SU-DHL-6 (cell line): ENCODE measurements at regions not wholly inside any gene's neighbourhood (a gene's known extent, or its start where the extent isn't known, plus 50 kb on each side); places are given as distances from the start of the nearest gene placed in this dataset.

Source experiments
- H2AFZ ChIP-seq: fragments of 200-600 bp; sonication (generic); 2 replicates; pipeline ENCODE4 v1.6.1; 2014; ENCODE audit warnings: low read depth, mild to moderate bottlenecking, moderate library complexity, mixed read lengths, antibody characterized with exemption, low read length; ENCODE audit not compliant: severe bottlenecking
- H3F3A ChIP-seq: fragments of 200-600 bp; shearing (Covaris generic); 2 replicates; pipeline ENCODE4 v1.6.0; 2016; ENCODE audit warnings: antibody characterized with exemption, mild to moderate bottlenecking; ENCODE audit not compliant: insufficient read depth
- H3K27ac ChIP-seq: fragments of 200-600 bp; sonication (generic); 2 replicates; pipeline ENCODE4 v1.5.1; 2016; ENCODE audit warnings: low read depth, mild to moderate bottlenecking, low read length, moderate library complexity, mixed read lengths
- H3K27me3 ChIP-seq: fragments of 200-600 bp; sonication (generic), shearing (Covaris generic); 2 replicates; pipeline ENCODE4 v1.6.0; 2014; ENCODE audit warnings: mild to moderate bottlenecking, low read length
- H3K36me3 ChIP-seq: fragments of 200-600 bp; sonication (generic); 2 replicates; pipeline ENCODE4 v1.6.1; 2014; ENCODE audit warnings: mild to moderate bottlenecking, low read length, mixed read lengths
- H3K4me2 ChIP-seq: fragments of 300-600, 200-600 bp; shearing (Covaris generic), sonication (generic); 2 replicates; pipeline ENCODE4 v1.6.0; 2014; ENCODE audit warnings: low read length, low read depth, mild to moderate bottlenecking; ENCODE audit not compliant: poor library complexity, severe bottlenecking
- H3K4me3 ChIP-seq: fragments of 200-600 bp; sonication (generic); 2 replicates; pipeline ENCODE4 v1.5.1; 2014; ENCODE audit warnings: antibody characterized with exemption, low read length, mild to moderate bottlenecking, mixed read lengths; ENCODE audit not compliant: insufficient read depth, poor library complexity, severe bottlenecking
- H3K79me2 ChIP-seq: fragments of 200-600 bp; sonication (generic); 2 replicates; pipeline ENCODE4 v1.6.1; 2014; ENCODE audit warnings: mild to moderate bottlenecking, low read length, moderate library complexity; ENCODE audit not compliant: insufficient read depth
- H3K9ac ChIP-seq: fragments of 200-600 bp; sonication (generic); 2 replicates; pipeline ENCODE4 v1.7.0; 2014; ENCODE audit warnings: mild to moderate bottlenecking, low read length
- H3K9me2 ChIP-seq: fragments of 200-600 bp; sonication (generic); replicated peaks from 2 replicates; pipeline ENCODE4 v1.6.1; 2014; ENCODE audit warnings: low read length; ENCODE audit not compliant: insufficient read depth
- H3K9me3 ChIP-seq: fragments of 200-600 bp; sonication (generic); 2 replicates; pipeline ENCODE4 v1.6.1; 2014; ENCODE audit warnings: low read length, mixed read lengths; ENCODE audit not compliant: insufficient read depth
- H4K20me1 ChIP-seq: fragments of 200-600 bp; sonication (generic); 2 replicates; pipeline ENCODE4 v1.6.1; 2014; ENCODE audit warnings: low read depth, mild to moderate bottlenecking, antibody characterized with exemption, low read length, moderate library complexity, mixed read lengths
- CTCF ChIP-seq: fragments of 200-600 bp; sonication (generic); IDR thresholded peaks from one replicate; pipeline ENCODE4 v1.5.1; 2017; ENCODE audit warnings: antibody characterized with exemption, mild to moderate bottlenecking, low read length, moderate library complexity; ENCODE audit not compliant: insufficient read depth, poor library complexity, severe bottlenecking
- EZH2phosphoT487 ChIP-seq: fragments of 200-600 bp; sonication (generic), shearing (Covaris generic); conservative IDR thresholded peaks from 2 replicates; pipeline ENCODE4 v1.6.1; 2018; ENCODE audit warnings: mild to moderate bottlenecking, antibody characterized with exemption, low read length, moderate library complexity, mixed read lengths

DNA sequence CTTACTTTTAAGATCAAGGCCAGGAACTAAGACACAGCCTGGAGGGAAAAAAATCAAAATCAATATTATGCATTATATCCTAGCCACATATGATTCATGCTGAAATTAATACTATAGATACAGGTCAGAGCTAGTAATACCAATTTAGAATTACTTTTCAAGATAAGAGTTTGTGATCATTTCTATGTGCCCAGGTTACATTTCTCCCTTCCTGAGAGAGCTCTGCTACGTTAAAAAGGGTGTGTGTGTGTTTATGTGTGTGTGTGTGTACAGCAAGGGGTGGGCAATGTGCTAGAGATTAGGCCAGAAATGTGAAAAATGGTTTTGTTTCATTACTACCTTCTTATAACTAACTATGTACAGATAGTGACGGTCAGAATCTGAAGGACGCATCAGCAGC lies 223.9 kb upstream of the FLRT2 start:
- Histone ChIP-seq H3K4me2 (no peak overlapping the region), H3K36me3 (no peaks in the 10 kb centered on the region), H3K9me3 (no peaks in the 10 kb centered on the region), H3K9ac (no peak overlapping the region), H3K4me3 (no peak overlapping the region), H3K9me2 (no peaks in the 10 kb centered on the region), H3K27me3 (no peaks in the 10 kb centered on the region), H3F3A (no peaks in the 10 kb centered on the region), H2AFZ (no peak overlapping the region), H3K27ac (no peak overlapping the region), H4K20me1 (no peaks in the 10 kb centered on the region), H3K79me2 (no peaks in the 10 kb centered on the region)
- TF ChIP-seq EZH2phosphoT487 (no peak), CTCF (no peak)

DNA sequence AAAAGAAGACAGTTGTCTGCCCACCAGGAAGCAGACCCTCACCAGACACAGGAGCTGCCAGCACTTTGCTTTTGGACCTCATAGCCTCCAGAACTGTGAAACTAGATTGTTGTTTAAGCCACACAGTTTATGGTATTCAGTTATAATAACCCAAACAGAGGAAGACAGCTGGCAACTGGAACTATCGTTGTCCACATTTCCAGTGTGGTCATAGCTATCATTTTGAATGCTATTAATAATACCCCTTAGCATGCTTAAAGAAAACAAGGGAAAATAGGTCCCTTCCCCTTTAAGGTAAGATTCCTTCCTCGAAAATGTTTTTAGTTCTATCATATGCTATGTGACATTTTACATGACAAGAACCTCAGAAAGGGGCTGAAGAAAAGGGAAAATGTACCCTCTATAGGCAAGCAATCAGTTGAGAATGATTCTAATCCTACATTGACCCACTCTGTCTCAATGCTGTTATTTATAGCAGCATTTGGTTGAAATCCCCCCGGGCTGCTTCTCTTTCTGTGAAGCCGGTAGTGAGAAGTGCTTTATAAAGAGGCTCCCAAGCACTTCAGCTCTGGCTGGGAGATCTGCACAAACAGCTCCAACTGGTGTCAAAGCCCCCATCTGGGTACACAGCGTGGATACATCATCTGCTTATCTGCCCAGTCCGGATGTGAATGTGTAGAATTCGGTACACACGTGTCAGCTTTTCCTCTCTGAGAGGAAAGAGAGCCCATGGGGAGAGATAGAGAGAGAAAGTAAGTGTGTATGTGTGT lies 221.2 kb upstream of the FLRT2 start:
- Histone ChIP-seq H3K27me3 (no peaks in the 10 kb centered on the region), H3K9me2 (no peaks in the 10 kb centered on the region), H3F3A (no peaks in the 10 kb centered on the region), H3K27ac (no peak overlapping the region), H3K9ac (no peak overlapping the region), H3K4me3 (no peak overlapping the region), H3K9me3 (no peaks in the 10 kb centered on the region), H3K79me2 (no peaks in the 10 kb centered on the region), H4K20me1 (no peaks in the 10 kb centered on the region), H3K4me2 (no peak overlapping the region), H2AFZ (no peak overlapping the region), H3K36me3 (no peaks in the 10 kb centered on the region)
- no peak for TF ChIP-seq EZH2phosphoT487
- no peak for TF ChIP-seq CTCF

- Histone ChIP-seq H3K4me3 (no peak overlapping the region), H3F3A (no peaks in the 10 kb centered on the region), H3K36me3 (no peaks in the 10 kb centered on the region), H3K9me3 (no peaks in the 10 kb centered on the region), H3K27me3 (no peaks in the 10 kb centered on the region), H3K9me2 (no peaks in the 10 kb centered on the region), H4K20me1 (no peaks in the 10 kb centered on the region), H3K79me2 (no peaks in the 10 kb centered on the region), H3K9ac (no peak overlapping the region), H3K4me2 (no peak overlapping the region), H2AFZ (no peak overlapping the region), H3K27ac (no peak overlapping the region)
- TF ChIP-seq CTCF (no peak), EZH2phosphoT487 (no peak)
Measured at GRCh38 chr14:85310491-85311272, 219.3 kb upstream of the FLRT2 start.
